ENCODE measurements at regions not wholly inside any gene's neighbourhood (a gene's known extent, or its start where the extent isn't known, plus 50 kb on each side); places are given as distances from the start of the nearest gene placed in this dataset.

DNA sequence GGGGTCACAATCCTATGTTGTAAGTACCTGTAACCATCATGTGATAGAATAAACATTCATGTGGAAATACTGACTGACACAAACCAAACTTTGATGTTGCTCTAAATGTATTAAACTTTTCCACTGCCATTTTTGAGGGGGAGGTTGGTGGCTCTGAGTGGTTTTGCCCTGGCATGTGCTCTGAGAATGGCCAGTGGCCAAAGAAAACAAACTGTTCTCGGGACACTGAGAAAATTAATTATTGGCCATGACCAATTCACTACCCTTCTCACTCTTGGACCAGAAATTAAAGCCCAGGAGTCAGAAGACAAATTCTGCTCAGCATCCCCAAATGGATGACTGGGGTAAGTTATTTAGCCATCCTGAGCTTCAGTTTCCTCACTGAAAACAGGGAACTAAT, 195.9 kb downstream of the XPNPEP1 start:
- Histone ChIP-seq H3K9me3 (ENCODE audit: control insufficient read depth, insufficient read depth, low read length) (peaks cover 4% of the 10 kb centered on the region; the same call in 1 of the 2 replicates), H3K36me3 (ENCODE audit: control insufficient read depth, insufficient read depth, low read length) (no peaks in the 10 kb centered on the region), H3K4ac (ENCODE audit: low read depth, low read length) (no peak overlapping the region), H4K8ac (ENCODE audit: low read depth in 2 of 2, low read length in 2 of 2) (no peak overlapping the region), H3K79me1 (ENCODE audit: low read depth in 1 of 2, low read length in 2 of 2) (no peaks in the 10 kb centered on the region), H3K27me3 (ENCODE audit: control insufficient read depth, insufficient read depth, low read length) (no peaks in the 10 kb centered on the region), H2AK9ac (replicated peaks; ENCODE audit: low read depth, low read length, poor library complexity) (no peak overlapping the region), H4K5ac (ENCODE audit: low read depth, low read length) (no peak overlapping the region), H3K23ac (ENCODE audit: low read depth, low read length) (no peak overlapping the region), H2BK20ac (ENCODE audit: low read depth, low read length) (no peak overlapping the region), H3K4me2 (ENCODE audit: low read depth, low read length) (no peak overlapping the region), H4K91ac (ENCODE audit: insufficient read depth, low read depth, low read length) (no peak overlapping the region), H3K4me3 (ENCODE audit: insufficient read depth, low read depth, low read length) (no peak overlapping the region), H3K9ac (ENCODE audit: low read depth, low read length) (no peak overlapping the region), H3K18ac (ENCODE audit: low read depth, low read length) (no peak overlapping the region), H3K27ac (ENCODE audit: insufficient read depth, low read length) (no peak overlapping the region), H3K14ac (replicated peaks; ENCODE audit: low read depth, low read length) (no peak overlapping the region), H2BK120ac (ENCODE audit: low read depth, low read length) (no peak overlapping the region), H3K56ac (ENCODE audit: extremely low read depth, insufficient read depth, low read length) (no peak overlapping the region), H2BK15ac (ENCODE audit: low read depth, low read length) (no peak overlapping the region), H4K20me1 (ENCODE audit: insufficient read depth, low read length) (no peaks in the 10 kb centered on the region), H2AFZ (replicated peaks; ENCODE audit: low read length, poor library complexity) (no peak overlapping the region), H2AK5ac (ENCODE audit: low read depth, low read length) (no peak overlapping the region), H3K4me1 (ENCODE audit: control insufficient read depth, insufficient read depth, low read length) (no peaks in the 10 kb centered on the region), H3K9me1 (ENCODE audit: insufficient read depth, low read length) (no peaks in the 10 kb centered on the region), H2BK5ac (ENCODE audit: low read depth, low read length, poor library complexity, severe bottlenecking) (no peak overlapping the region)
- ATAC-seq (ENCODE audit: low read depth) (no peak), DNase-seq (no peak)
- dilution Hi-C loops (cut with HindIII; ENCODE audit: low sequenced_read_pairs, unreplicated experiment) (no loop called here), in situ Hi-C loops (cut with MboI; ENCODE audit: low sequenced_read_pairs) (no loop called here), intact Hi-C loops (cut with micrococcal nuclease) (no loop called here)
- WGBS, 2 experiments (ENCODE audit: extremely low coverage in 2 of 2, insufficient read length in 1 of 2), result no CpG with 5 or more reads among the region's 1 CpG
- ChIA-PET POLR2A (ENCODE audit: unreplicated experiment) (no interaction called here), CTCF (no interaction called here)
- TF ChIP-seq NFE2L2 (IDR thresholded peaks at IDR 0.05; ENCODE audit: low read depth, low read length), result no peak
- no peak for TF ChIP-seq FOS (IDR thresholded peaks at IDR 0.05; ENCODE audit: low read depth, low read length)
- no peak for TF ChIP-seq MAZ (IDR thresholded peaks at IDR 0.05; ENCODE audit: borderline replicate concordance, low read depth, low read length)
- no peak for TF ChIP-seq BHLHE40 (IDR thresholded peaks at IDR 0.05; ENCODE audit: low read depth, low read length)
- TF ChIP-seq CHD1 (IDR thresholded peaks at IDR 0.05; ENCODE audit: low read depth, low read length), result no peak
- no peak for TF ChIP-seq MXI1 (IDR thresholded peaks at IDR 0.05; ENCODE audit: borderline replicate concordance, low read depth, low read length)
- TF ChIP-seq, protein P1, sequence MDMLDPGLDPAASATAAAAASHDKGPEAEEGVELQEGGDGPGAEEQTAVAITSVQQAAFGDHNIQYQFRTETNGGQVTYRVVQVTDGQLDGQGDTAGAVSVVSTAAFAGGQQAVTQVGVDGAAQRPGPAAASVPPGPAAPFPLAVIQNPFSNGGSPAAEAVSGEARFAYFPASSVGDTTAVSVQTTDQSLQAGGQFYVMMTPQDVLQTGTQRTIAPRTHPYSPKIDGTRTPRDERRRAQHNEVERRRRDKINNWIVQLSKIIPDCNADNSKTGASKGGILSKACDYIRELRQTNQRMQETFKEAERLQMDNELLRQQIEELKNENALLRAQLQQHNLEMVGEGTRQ (IDR thresholded peaks at IDR 0.05; ENCODE audit: low read depth, low read length), result no peak
- TF ChIP-seq RCOR1 (IDR thresholded peaks at IDR 0.05; ENCODE audit: insufficient replicate concordance, low read length), result no peak
- TF ChIP-seq, protein P2, sequence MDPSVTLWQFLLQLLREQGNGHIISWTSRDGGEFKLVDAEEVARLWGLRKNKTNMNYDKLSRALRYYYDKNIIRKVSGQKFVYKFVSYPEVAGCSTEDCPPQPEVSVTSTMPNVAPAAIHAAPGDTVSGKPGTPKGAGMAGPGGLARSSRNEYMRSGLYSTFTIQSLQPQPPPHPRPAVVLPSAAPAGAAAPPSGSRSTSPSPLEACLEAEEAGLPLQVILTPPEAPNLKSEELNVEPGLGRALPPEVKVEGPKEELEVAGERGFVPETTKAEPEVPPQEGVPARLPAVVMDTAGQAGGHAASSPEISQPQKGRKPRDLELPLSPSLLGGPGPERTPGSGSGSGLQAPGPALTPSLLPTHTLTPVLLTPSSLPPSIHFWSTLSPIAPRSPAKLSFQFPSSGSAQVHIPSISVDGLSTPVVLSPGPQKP (IDR thresholded peaks at IDR 0.05; ENCODE audit: borderline replicate concordance, low read depth, low read length), result no peak
- no peak for TF ChIP-seq MAFK (IDR thresholded peaks at IDR 0.05; ENCODE audit: low read depth, low read length)
- TF ChIP-seq, protein P3, sequence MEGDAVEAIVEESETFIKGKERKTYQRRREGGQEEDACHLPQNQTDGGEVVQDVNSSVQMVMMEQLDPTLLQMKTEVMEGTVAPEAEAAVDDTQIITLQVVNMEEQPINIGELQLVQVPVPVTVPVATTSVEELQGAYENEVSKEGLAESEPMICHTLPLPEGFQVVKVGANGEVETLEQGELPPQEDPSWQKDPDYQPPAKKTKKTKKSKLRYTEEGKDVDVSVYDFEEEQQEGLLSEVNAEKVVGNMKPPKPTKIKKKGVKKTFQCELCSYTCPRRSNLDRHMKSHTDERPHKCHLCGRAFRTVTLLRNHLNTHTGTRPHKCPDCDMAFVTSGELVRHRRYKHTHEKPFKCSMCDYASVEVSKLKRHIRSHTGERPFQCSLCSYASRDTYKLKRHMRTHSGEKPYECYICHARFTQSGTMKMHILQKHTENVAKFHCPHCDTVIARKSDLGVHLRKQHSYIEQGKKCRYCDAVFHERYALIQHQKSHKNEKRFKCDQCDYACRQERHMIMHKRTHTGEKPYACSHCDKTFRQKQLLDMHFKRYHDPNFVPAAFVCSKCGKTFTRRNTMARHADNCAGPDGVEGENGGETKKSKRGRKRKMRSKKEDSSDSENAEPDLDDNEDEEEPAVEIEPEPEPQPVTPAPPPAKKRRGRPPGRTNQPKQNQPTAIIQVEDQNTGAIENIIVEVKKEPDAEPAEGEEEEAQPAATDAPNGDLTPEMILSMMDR (conservative IDR thresholded peaks at IDR 0.05; ENCODE audit: low read depth, low read length), result no peak
- no peak for TF ChIP-seq SMC3 (IDR thresholded peaks at IDR 0.05; ENCODE audit: low read depth, low read length)
- BruUV-seq (replicated peaks), result no TSS peak

Data from IMR-90 (cell line).